ENCODE measurements at regions not wholly inside any gene's neighbourhood (a gene's known extent, or its start where the extent isn't known, plus 50 kb on each side); places are given as distances from the start of the nearest gene placed in this dataset.
"Not testable (repeated sequence)": the region's sequence is repeated elsewhere in the genome, so short reads cannot be mapped to it uniquely, and the experiment has no call there.

DNA sequence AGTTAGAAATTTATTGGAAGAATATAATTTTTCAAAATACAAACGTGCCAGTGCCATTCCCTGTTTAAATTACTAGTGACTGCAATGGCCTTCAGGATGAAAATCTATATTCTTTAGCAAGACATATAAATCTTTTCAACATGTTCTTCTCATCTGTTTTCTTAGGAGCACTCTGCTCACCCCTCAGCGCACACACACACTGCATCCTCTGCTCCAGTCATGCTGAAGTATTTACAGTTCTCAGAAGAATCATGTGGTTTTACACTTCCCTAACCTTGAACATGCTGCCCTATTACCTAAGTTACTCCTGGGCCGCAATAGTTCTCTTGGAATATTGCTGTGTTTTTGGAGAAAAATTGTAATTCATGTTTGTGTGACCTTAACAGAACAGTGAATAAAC is 820.6 kb downstream of the CDH8 start:
- POLR2A ChIA-PET: no interaction called here
- CTCF ChIA-PET: no interaction called here

DNA sequence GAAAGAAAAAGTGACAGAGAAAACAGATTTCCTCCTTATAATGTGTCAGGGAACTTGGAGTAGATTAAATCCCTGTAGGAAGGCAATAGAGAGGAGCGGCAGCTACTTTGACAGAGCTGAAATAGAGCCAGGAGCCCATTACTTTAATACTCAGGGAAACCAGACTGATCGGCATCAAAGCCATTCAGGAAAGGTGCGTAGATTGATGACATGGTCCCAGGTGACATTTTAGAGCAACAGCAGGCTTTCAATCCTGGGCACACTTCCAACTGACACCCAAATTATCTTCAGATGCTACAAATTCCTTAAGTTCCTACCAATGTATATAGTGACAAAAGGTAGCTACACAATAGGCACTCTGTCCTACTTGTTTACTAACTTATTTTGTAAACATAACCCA is 821.5 kb downstream of the CDH8 start:
- ChIA-PET CTCF (no interaction called here), POLR2A (no interaction called here)

DNA sequence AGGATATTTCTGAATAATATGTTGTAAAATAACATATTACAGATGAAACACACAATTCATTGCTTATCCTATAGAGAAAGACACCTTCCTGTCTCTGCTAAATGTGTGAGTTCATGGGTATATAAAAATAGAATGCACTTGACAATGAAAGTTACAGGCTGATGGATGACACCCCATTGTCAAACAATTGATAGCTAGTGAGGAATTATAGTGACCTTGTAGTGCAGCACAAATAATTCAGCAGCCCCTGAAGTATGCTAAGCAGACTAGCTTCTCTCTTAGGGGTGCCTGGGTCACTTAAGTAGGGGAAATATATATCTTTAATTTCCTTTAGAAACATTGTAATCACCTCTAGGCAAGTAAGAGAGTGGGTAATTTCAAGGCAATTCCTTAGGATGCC is 826.2 kb downstream of the CDH8 start:
- CTCF ChIA-PET: no interaction called here

DNA sequence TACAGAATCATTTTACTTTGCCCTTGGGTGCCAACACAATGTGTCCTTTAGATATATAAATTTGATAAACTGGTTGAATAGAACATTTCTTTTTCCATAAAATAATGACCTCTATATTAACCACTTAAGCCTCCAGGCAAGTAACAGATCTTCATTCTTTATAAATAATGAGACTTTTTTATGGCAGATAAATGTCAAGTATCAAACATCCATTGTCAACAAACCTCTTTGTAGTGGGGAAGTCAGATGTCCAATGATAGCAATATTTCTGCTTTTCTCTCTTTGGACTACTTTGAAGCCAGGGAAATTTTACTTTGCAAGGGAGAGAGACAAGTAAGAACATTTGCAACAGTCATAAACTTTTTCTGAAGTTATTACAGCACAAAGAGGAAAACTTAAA is 841.2 kb downstream of the CDH8 start:
- ChIA-PET CTCF (no interaction called here), POLR2A (no interaction called here)

More for the DNA sequence above, 826.2 kb downstream of the CDH8 start:
- POLR2A ChIA-PET: no interaction called here

DNA sequence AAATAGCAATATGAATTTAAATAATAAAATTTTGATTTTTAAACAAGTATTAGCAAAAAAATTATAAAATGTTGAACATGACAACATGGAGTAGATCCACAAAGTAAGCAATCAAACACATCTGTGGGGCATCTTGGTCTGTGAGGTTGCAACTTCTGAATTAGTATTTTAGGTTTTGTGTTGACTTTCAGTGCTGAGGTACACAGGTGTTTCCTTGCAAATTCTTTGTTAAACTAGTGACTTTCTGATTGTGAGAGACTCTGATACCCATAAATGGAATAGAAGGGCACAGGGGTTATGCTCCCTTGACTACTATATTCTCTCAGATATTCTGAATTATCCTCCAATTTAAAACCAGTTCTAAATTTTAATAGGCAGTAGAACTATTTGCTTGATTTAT is 841.7 kb downstream of the CDH8 start:
- ChIA-PET CTCF (no interaction called here), POLR2A (no interaction called here)

DNA sequence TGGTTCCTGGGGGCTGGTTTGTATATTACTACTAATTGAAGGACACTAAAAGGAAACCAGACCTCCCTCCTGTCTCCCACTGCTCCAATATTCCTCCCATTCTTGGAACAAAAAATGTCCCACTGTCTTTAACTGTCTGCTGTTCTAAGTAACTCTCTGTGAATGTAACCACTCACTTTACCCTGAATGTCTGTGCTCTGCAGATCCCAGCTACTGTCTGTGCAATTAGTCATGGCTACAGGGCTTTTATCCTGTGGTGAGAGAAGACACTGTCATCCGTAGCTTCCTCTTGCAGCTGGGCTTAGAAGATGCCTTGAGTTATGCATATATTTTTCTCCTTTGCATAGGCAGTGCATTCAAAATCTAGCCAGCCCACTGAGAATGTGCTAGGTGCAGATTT is 853.8 kb downstream of the CDH8 start:
- CTCF ChIA-PET: no interaction called here
- POLR2A ChIA-PET: no interaction called here

DNA sequence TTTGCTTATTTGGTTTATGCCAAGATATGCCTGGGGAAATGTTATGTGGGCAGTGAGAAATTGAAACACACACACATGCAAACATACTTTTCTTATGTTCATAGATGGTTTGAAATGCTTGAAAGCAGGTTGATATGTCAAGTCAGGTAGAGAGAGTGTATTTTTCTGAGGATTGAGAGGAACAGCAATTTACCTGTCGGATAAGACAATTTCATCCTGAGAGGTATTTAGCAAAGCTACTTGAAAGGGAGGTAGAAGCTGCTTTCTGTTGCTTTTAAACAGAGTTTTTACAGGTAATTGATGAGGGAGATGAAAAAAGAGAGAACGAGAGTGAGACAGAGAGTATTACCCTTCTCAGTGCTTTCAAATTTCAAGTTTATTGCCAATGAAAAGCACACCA is 854.3 kb downstream of the CDH8 start:
- ChIA-PET POLR2A (no interaction called here), CTCF (no interaction called here)

DNA sequence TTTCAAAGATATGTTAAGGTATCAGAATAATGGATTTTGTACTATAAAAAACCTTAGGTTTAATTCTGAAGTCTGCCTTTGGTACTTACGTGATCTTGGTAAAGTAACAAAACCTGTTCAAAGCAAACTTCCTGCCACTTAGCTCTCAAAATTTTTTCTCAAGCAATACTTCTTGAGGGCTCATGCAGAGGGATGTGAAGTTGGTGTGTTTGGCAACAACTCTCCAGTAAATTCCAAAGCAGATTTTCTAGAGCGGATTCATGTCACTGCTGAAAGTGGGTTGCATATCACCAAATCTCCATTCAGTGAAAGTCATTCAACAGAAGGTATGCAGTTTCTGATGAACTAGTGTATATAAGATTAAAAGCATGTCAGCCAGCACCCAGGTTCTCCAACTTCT is 856.7 kb downstream of the CDH8 start:
- CTCF ChIA-PET: no interaction called here
- POLR2A ChIA-PET: no interaction called here

DNA sequence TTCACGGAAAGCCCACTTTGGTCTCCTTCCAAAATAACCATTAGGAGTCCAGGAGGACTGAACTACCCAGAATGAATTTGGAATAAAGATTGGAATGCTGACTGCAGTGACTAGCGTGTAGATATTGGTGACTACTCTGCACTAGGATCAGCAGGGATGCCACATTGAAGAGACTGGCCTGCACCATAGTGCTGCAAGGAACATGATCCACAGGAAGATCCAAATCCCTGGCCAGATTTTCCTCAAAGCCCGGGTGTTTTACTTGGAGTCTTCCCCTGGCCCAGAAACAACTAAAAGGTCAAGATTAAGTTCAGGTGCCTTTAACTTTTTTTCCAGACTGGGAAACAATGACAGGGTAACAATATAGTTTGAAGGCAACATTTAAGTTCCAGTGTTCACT is 870.4 kb downstream of the CDH8 start:
- POLR2A ChIA-PET: no interaction called here
- CTCF ChIA-PET: no interaction called here

DNA sequence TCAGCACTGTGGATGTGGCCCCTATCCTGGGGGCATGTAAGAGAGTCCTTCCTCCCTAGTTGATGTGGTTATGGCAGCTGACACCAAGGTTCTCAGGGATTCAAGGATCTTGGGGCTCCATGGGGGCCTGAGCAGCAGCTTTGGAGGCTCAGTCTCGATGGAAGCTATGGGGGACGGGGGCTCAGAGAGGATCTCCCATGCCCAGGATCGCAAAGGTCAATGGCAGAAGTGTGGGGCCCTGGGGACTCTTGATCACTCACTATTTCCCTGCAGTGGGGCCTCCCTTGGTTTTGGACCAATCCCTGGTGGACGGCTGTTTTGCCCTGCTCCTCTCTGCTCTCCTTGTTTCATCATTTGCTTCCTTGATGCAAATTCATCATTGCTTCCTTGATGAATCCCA is 885.9 kb downstream of the CDH8 start:
- ChIA-PET CTCF (no interaction called here), POLR2A (no interaction called here)

DNA sequence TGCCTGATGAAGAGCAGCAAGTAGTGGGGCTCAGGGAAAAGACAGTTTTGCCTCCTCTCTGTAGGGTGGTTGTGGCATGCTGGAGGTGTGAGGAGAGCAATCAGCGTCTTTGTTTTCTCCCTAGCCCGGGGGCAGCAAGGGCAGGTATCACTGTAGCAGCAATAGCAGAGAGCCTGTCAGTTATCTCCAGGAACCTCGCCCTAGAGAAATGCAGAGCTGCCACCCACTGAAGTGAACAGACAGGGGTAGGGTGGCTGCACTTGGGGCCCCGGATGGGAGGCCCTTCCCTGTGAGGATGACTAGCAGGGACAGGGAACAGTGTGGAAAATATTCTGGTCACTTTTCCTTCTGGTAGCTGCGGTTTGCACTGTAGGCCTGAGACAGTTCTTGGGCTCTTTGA is 886.5 kb downstream of the CDH8 start:
- CTCF ChIA-PET: no interaction called here
- POLR2A ChIA-PET: no interaction called here

DNA sequence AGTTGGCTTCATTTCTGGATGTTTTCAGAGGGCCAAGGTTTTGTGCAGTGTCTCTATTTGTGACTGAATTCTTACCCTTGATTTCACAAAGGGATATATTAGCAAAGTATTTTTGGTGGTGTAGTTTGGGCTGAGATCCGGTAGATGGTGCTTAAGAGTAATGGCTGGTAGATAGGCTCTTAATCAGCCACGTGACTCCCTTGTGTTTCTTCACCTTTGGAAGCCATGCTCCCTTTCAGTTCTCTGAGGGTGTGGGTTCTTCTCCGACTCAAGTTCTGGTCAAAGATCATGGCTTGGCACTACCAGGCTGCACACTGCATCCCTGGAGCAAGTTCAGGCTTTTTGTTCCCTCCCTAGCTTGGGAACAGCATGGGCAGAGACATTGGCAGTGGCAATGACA is 887.3 kb downstream of the CDH8 start:
- ChIA-PET CTCF (no interaction called here), POLR2A (no interaction called here)

DNA sequence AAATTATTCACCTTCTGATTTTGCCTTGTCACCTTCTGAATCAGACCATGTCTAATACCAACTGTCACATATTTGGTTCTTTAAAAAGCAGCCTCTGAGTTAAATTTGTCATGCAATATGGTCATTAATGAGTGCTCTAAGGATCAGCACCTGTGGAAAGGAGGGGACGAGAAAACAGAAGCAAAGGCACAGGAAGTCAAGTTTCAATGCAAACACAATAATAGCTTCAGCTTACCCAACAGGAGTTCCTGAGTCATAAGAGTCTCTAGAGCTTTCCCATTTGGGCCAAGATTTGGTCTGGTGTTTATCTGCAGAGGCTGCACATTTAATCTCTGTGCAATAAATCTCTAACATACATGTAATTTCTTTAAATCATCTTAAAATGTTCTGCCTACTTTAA is 889.8 kb downstream of the CDH8 start:
- POLR2A ChIA-PET: no interaction called here

DNA sequence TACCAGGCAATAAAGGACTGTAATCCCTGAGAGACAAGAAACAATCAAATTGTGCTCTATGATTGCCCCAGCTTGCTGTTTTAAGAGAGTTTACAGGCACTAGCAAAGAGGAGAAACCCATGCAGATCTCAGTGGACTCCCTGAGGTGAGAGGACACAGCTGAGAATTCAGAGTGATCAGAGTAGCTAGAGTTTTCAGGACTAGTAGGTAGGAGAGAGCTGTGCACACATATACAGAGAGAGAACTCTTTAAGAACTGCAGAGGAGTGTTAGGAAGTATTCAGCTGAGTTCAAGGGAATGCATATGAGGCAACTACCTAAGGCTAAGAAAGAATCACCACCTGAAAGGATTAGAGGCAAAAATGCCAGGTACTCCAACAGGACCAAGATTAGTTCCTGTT is 904.8 kb downstream of the CDH8 start:
- CTCF ChIA-PET: no interaction called here
- POLR2A ChIA-PET: no interaction called here

More for the DNA sequence above, 889.8 kb downstream of the CDH8 start:
- CTCF ChIA-PET: no interaction called here

DNA sequence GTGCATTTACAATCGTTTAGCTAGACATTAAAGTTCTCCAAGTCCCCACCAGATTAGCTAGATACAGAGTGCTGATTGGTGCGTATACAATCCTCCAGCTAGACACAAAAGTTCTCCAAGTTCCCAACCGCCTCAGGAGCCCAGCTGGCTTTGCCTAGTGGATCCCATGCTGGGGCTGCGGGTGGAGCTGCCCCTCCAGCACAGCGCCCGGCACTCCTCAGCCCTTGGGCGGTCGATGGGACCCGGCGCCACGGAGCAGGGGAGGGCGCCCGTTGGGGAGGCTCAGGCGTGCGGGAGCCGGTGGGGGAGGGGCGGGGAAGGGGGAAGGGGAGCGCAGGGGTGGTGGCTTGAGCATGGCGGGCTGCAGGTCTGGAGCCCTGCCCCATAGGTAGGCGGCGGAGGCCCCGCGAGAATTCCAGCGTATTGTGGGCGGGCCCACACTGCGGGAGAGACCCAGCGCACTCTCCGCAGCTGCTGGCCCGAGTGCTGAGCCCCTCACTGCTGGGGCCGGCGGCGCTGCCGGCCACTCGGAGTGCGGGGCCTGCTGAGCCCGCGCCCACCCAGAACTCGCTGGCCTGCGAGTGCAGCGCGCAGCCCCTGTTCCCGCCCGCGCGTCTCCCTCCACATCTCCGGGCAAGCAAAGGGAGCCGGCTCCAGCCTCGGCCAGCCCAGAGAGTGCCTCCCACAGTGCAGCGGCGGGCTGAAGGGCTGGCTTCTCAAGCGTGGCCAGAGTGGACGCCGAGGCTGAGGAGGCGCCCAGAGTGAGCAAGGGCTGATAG is 907.5 kb downstream of the CDH8 start:
- CTCF ChIA-PET: no interaction called here
- POLR2A ChIA-PET: no interaction called here

DNA sequence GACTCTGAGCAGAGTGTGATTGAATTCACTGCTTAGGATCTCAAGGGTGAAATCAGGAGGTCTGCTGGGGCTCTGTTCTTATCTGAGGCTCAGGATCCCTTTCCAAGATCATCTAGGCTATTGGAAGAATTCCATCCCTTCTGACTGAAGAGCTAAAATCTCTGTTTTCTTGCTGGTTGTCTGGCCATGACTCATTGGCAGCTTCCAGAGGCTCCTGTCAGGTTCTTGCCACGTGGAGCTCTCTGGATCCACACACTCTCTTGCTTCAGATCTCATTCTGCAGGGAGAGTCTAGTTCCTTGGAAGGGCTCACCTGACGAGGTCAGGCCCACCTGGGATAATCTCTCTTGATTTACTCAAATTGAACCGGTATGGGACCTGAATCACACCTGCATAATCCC is 930.7 kb downstream of the CDH8 start:
- CTCF ChIA-PET: no interaction called here
- POLR2A ChIA-PET: no interaction called here

DNA sequence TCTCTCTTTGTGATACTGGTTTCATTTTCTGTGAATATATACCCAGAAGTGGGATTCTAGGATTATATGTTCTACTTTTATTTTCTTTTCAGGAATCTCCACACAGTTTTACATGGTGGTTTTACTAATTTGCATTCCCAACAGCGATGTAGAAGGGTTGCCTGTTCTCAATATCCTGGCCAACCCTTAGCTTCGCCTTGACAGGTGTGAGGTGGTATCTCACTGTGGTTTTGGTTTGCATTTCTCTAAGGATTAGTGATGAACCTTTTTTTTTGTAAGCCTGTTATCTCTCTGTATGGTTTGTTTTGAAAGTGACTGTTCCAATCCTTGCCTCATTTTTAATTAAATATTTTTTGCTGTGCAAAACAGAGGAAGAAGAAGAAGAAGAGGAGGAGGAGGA is 937.7 kb downstream of the CDH8 start:
- ChIA-PET POLR2A (no interaction called here), CTCF (no interaction called here)

DNA sequence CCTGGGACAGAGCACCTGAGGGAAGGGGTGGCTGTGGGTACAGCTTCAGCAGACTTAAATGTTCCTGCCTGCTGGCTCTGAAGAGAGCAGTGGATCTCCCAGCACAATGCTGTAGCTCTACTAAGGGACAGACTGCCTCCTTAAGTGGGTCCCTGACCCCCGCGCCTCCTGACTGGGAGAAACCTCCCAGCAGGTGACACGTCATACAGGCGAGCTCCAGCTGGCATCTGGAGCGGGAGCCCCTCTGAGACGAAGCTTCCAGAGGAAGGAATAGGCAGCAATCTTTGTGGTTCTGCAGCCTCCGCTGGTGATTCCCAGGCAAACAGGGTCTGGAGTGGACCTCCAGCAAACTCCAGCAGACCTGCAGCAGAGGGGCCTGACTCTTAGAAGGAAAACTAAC is 944.9 kb downstream of the CDH8 start:
- POLR2A ChIA-PET, CTCF ChIA-PET: not testable (repeated sequence)

DNA sequence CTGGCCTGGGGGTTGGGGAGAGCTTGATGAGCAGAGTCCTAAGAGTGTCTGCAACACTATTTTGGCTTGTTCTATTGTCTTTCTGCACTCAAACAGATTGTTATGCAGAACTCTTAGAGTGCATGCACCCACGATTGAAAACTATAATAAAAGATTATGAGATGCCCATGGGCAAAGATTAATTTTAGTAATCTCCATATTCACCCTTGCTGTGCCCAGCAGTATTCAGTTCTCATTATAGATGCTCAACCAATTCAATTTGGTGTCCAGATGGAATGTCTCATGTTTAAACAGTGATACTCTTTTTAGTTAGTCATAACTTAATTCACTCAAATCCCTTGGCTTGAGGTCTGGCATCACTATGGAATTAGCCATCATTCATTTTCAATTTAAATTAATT is 952.5 kb downstream of the CDH8 start:
- POLR2A ChIA-PET: no interaction called here
- CTCF ChIA-PET: no interaction called here

DNA sequence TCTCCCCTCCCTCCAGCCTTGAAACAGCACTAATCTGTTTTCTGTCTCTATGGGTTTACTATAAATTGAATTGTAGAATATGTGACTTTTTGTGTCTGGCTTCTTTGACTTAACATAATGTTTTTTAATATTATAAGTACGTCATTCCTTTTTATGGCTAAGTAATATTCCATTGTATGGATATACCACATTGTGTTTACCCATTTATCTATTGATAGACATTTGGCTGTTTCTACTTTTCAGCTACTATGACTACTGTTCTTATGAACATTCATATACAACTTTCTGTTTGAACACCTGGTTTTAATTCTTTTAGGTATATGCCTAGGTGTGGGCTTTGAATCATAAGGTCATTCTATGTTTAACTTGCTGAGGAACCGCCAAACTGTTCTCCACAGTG is 961.9 kb downstream of the CDH8 start:
- POLR2A ChIA-PET: no interaction called here
- CTCF ChIA-PET: no interaction called here

DNA sequence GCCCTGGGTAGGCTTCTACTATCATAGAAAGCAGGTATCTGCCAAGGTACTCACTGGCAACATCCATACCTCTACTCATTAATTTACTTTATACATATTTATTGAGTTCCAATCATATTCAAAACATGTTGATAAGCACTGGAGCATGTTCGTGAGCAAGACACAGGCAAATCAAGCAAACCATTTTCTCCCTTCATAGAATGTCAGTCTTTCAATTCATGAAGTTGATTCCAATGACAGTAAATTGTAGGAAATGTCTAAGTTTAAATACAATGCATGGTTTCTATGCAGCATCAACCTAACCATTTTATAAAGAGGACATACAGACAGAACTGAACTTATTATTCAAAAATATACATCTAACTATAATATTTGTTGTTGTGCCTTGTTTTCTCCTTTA is 978.6 kb downstream of the CDH8 start:
- POLR2A ChIA-PET: no interaction called here
- CTCF ChIA-PET: no interaction called here

DNA sequence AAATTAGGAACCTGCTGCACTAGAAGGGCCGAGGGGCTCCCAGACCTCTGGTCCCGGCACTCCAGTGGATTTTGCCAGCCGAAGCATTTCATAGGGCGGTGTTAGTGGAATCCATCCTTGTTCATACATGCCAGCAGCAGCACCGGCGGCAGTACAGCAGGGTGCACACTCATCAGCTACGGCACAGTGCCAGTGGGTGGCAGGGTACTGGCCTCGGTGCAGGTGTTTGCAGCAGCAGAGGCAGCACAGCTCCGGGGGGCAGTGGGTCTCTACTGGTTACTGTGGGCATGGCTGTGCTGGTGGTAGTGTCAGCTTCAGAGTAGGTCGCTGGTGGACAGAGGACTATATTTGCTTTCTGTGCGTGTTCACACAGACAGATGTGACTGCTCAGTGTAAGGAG is 985.7 kb downstream of the CDH8 start:
- CTCF ChIA-PET: no interaction called here
- POLR2A ChIA-PET: no interaction called here

DNA sequence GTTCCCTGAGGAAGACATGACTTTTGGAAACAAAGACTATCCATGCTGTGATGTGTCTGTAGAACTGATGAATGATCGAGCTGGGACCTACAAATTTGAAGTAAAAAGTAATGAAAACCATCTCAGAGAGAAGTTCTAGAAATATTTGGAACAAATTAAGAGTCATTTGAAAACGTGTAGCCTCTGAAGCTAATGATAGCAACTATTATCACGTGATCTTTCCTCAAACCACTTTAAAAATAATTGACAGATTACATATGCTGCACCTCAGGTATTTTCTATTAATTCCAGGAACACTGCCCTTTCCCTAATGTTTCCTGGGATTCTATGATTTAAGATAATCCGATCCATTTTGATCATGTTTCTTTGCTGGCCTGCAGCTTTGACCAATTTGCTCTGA is 990.3 kb downstream of the CDH8 start:
- ChIA-PET CTCF (no interaction called here), POLR2A (no interaction called here)

Measured in activated CD8-positive, alpha-beta memory T cell treated with anti-CD3 and anti-CD28 coated beads for 36 hours (primary cell).